NCI-H1092 (cell line): ENCODE measurements at regions not wholly inside any gene's neighbourhood (a gene's known extent, or its start where the extent isn't known, plus 50 kb on each side); places are given as distances from the start of the nearest gene placed in this dataset.
"Not testable (repeated sequence)": the region's sequence is repeated elsewhere in the genome, so short reads cannot be mapped to it uniquely, and the experiment has no call there.

ENCODE experiments used
- DNase-seq: peaks from one replicate; lab custom pipeline; 2025; lab: John Stamatoyannopoulos, UW

GRCh38 chr2:64879745-64880144 lies 109.5 kb upstream of the SLC1A4 start:
- no peak for DNase-seq

GRCh38 chr2:64880193-64880951 lies 108.8 kb upstream of the SLC1A4 start:
- no peak for DNase-seq

GRCh38 chr2:64881037-64881492 lies 108.1 kb upstream of the SLC1A4 start:
- no peak for DNase-seq

GRCh38 chr2:64887565-64887964 lies 101.6 kb upstream of the SLC1A4 start:
- no peak for DNase-seq

GRCh38 chr2:64888591-64889309 lies 100.4 kb upstream of the SLC1A4 start:
- no peak for DNase-seq

GRCh38 chr2:64889803-64890202 lies 99.4 kb upstream of the SLC1A4 start:
- no peak for DNase-seq

GRCh38 chr2:64896572-64896971 lies 92.6 kb upstream of the SLC1A4 start:
- DNase-seq: not testable (repeated sequence)

- DNase-seq: no peak
Observed at GRCh38 chr2:64899081-64899865, 89.9 kb upstream of the SLC1A4 start.

- not testable (repeated sequence) for DNase-seq
Observed at GRCh38 chr2:64899876-64900275, 89.3 kb upstream of the SLC1A4 start.

GRCh38 chr2:64904413-64905329 lies 84.5 kb upstream of the SLC1A4 start:
- no peak for DNase-seq

GRCh38 chr2:64905338-64906024 lies 83.7 kb upstream of the SLC1A4 start:
- DNase-seq: no peak

GRCh38 chr2:64906853-64907536 lies 82.2 kb upstream of the SLC1A4 start:
- DNase-seq: no peak

GRCh38 chr2:64908406-64908805 lies 80.8 kb upstream of the SLC1A4 start:
- no peak for DNase-seq

- no peak for DNase-seq
Observed at GRCh38 chr2:64910523-64910922, 78.7 kb upstream of the SLC1A4 start.

GRCh38 chr2:64910972-64911433 lies 78.2 kb upstream of the SLC1A4 start:
- DNase-seq: no peak

- DNase-seq: no peak
Observed at GRCh38 chr2:64913357-64913869, 75.8 kb upstream of the SLC1A4 start.

GRCh38 chr2:64914247-64914646 lies 75.0 kb upstream of the SLC1A4 start:
- DNase-seq: no peak

- no peak for DNase-seq
Observed at GRCh38 chr2:64914735-64915509, 74.3 kb upstream of the SLC1A4 start.

GRCh38 chr2:64915510-64915900 lies 73.7 kb upstream of the SLC1A4 start:
- no peak for DNase-seq
